Cardiac septum (tissue), 1 donor: ENCODE measurements at regions not wholly inside any gene's neighbourhood (a gene's known extent, or its start where the extent isn't known, plus 50 kb on each side); places are given as distances from the start of the nearest gene placed in this dataset.

Experiments used
- DNase-seq: peaks from one replicate; pipeline ENCODE4 v3.0.0-alpha.2; 2020; ENCODE audit warnings: low spot score
- intact Hi-C: fragments of 100-400 bp; cut with DNase I; formaldehyde crosslinking; loops from one replicate; pipeline ENCODE4 v1.14.0; 2022
- donor health status: DM: no; HTN: no; CAD: no.

GRCh38 chr4:126221282-126221681 is 906.5 kb downstream of the FAT4 start:
- intact Hi-C loops = no loop called here
- DNase-seq = no peak

- intact Hi-C loops = no loop called here
- no peak for DNase-seq
Observed at GRCh38 chr4:126221717-126222340, 907.1 kb downstream of the FAT4 start.

- intact Hi-C loops = no loop called here
- DNase-seq = no peak
Observed at GRCh38 chr4:126223784-126224407, 909.1 kb downstream of the FAT4 start.

- no peak for DNase-seq
- intact Hi-C loops = no loop called here
Observed at GRCh38 chr4:126227428-126227827, 912.7 kb downstream of the FAT4 start.

- no peak for DNase-seq
- intact Hi-C loops = no loop called here
Observed at GRCh38 chr4:126230269-126230668, 915.5 kb downstream of the FAT4 start.

GRCh38 chr4:126233483-126233882 is 918.7 kb downstream of the FAT4 start:
- DNase-seq = no peak
- intact Hi-C loops = no loop called here

GRCh38 chr4:126238013-126238412 is 923.3 kb downstream of the FAT4 start:
- no peak for DNase-seq
- intact Hi-C loops = no loop called here

- intact Hi-C loops = loop anchor here (10.0 kb wide), 1 partner anchor 63 kb away; no protein-coding TSS in a partner anchor
Observed at GRCh38 chr4:126241634-126242033, 926.9 kb downstream of the FAT4 start.

GRCh38 chr4:126242679-126243390 is 928.1 kb downstream of the FAT4 start:
- intact Hi-C loops = loop anchor here (10.0 kb wide), 1 partner anchor 62 kb away; no protein-coding TSS in a partner anchor
- no peak for DNase-seq

More at GRCh38 chr4:126241634-126242033, 926.9 kb downstream of the FAT4 start:
- no peak for DNase-seq

GRCh38 chr4:126247409-126247808 is 932.7 kb downstream of the FAT4 start:
- intact Hi-C loops = loop anchor here (10.0 kb wide), 1 partner anchor 57 kb away; no protein-coding TSS in a partner anchor
- no peak for DNase-seq

- intact Hi-C loops = no loop called here
- DNase-seq = no peak
Observed at GRCh38 chr4:126250006-126250405, 935.3 kb downstream of the FAT4 start.

- no peak for DNase-seq
- intact Hi-C loops = no loop called here
Observed at GRCh38 chr4:126251169-126251568, 936.4 kb downstream of the FAT4 start.

GRCh38 chr4:126262665-126263064 is 947.9 kb downstream of the FAT4 start:
- no peak for DNase-seq
- intact Hi-C loops = no loop called here

- intact Hi-C loops = no loop called here
- no peak for DNase-seq
Observed at GRCh38 chr4:126264839-126265238, 950.1 kb downstream of the FAT4 start.

GRCh38 chr4:126265888-126266287 is 951.1 kb downstream of the FAT4 start:
- intact Hi-C loops = no loop called here
- no peak for DNase-seq

- intact Hi-C loops = no loop called here
- no peak for DNase-seq
Observed at GRCh38 chr4:126267689-126268088, 952.9 kb downstream of the FAT4 start.

- intact Hi-C loops = no loop called here
Observed at GRCh38 chr4:126268106-126268505, 953.4 kb downstream of the FAT4 start.

GRCh38 chr4:126269106-126269505 is 954.4 kb downstream of the FAT4 start:
- DNase-seq = no peak
- intact Hi-C loops = no loop called here

More at GRCh38 chr4:126268106-126268505, 953.4 kb downstream of the FAT4 start:
- DNase-seq = no peak

GRCh38 chr4:126271292-126271691 is 956.5 kb downstream of the FAT4 start:
- intact Hi-C loops = no loop called here
- DNase-seq = no peak

GRCh38 chr4:126273746-126274145 is 959.0 kb downstream of the FAT4 start:
- intact Hi-C loops = no loop called here
- DNase-seq = no peak

GRCh38 chr4:126291886-126292285 is 977.1 kb downstream of the FAT4 start:
- no peak for DNase-seq
- intact Hi-C loops = no loop called here
